GM19239 (cell line): ENCODE measurements at regions not wholly inside any gene's neighbourhood (a gene's known extent, or its start where the extent isn't known, plus 50 kb on each side); places are given as distances from the start of the nearest gene placed in this dataset.
"Not testable (repeated sequence)": the region's sequence is repeated elsewhere in the genome, so short reads cannot be mapped to it uniquely, and the experiment has no call there.

ENCODE experiments used
- DNase-seq: peaks from one replicate; pipeline ENCODE4 v3.0.0; 2011; ENCODE audit warnings: low spot score; ENCODE audit not compliant: insufficient read length
- FAIRE-seq: peaks from 2 replicates; lab custom pipeline; 2011; peaks lifted over from hg19 to GRCh38; lab: Jason Lieb, UNC

- FAIRE-seq, result not testable (repeated sequence)
These were observed 301.2 kb upstream of the RGS6 start for GRCh38 chr14:71631030-71631429.

GRCh38 chr14:71632440-71632946 is 299.7 kb upstream of the RGS6 start:
- FAIRE-seq (no peak), DNase-seq (no peak)

More at GRCh38 chr14:71631030-71631429, 301.2 kb upstream of the RGS6 start:
- not testable (repeated sequence) for DNase-seq

- FAIRE-seq (no peak), DNase-seq (no peak)
These were observed 296.2 kb upstream of the RGS6 start for GRCh38 chr14:71636076-71636475.

GRCh38 chr14:71636820-71637471 is 295.3 kb upstream of the RGS6 start:
- peak; percentile 73 for FAIRE-seq

GRCh38 chr14:71638523-71639196 is 293.6 kb upstream of the RGS6 start:
- FAIRE-seq (no peak), DNase-seq (no peak)

More at GRCh38 chr14:71636820-71637471, 295.3 kb upstream of the RGS6 start:
- no peak for DNase-seq

- FAIRE-seq (no peak), DNase-seq (no peak)
These were observed 289.5 kb upstream of the RGS6 start for GRCh38 chr14:71642715-71643114.

GRCh38 chr14:71645656-71646055 is 286.6 kb upstream of the RGS6 start:
- FAIRE-seq (no peak), DNase-seq (no peak)

GRCh38 chr14:71646518-71646917 is 285.7 kb upstream of the RGS6 start:
- no peak for FAIRE-seq
- DNase-seq, result no peak

- FAIRE-seq (no peak), DNase-seq (no peak)
These were observed 285.0 kb upstream of the RGS6 start for GRCh38 chr14:71647086-71647784.

- no peak for DNase-seq
- no peak for FAIRE-seq
These were observed 283.5 kb upstream of the RGS6 start for GRCh38 chr14:71648725-71649124.

- DNase-seq, result no peak
- FAIRE-seq, result no peak
These were observed 282.0 kb upstream of the RGS6 start for GRCh38 chr14:71650187-71650755.

GRCh38 chr14:71651228-71651627 is 281.0 kb upstream of the RGS6 start:
- DNase-seq (no peak), FAIRE-seq (no peak)

GRCh38 chr14:71652368-71652767 is 279.9 kb upstream of the RGS6 start:
- FAIRE-seq (no peak), DNase-seq (no peak)

GRCh38 chr14:71654810-71655209 is 277.4 kb upstream of the RGS6 start:
- no peak for DNase-seq
- no peak for FAIRE-seq

- FAIRE-seq, result peak; percentile 87
- DNase-seq, result no peak
These were observed 273.9 kb upstream of the RGS6 start for GRCh38 chr14:71658261-71658860.

GRCh38 chr14:71659159-71659558 is 273.1 kb upstream of the RGS6 start:
- FAIRE-seq (peak; percentile 61), DNase-seq (no peak)

- FAIRE-seq, result peak; percentile 4
- no peak for DNase-seq
These were observed 270.8 kb upstream of the RGS6 start for GRCh38 chr14:71661441-71661840.

- FAIRE-seq, result no peak
- no peak for DNase-seq
These were observed 269.9 kb upstream of the RGS6 start for GRCh38 chr14:71662291-71662790.

- no peak for DNase-seq
These were observed 267.1 kb upstream of the RGS6 start for GRCh38 chr14:71665157-71665556.

GRCh38 chr14:71665781-71666180 is 266.4 kb upstream of the RGS6 start:
- peak; percentile 40 for FAIRE-seq

More at GRCh38 chr14:71665157-71665556, 267.1 kb upstream of the RGS6 start:
- FAIRE-seq, result no peak

More at GRCh38 chr14:71665781-71666180, 266.4 kb upstream of the RGS6 start:
- DNase-seq, result no peak
